Keratinocyte (primary cell): ENCODE measurements at regions not wholly inside any gene's neighbourhood (a gene's known extent, or its start where the extent isn't known, plus 50 kb on each side); places are given as distances from the start of the nearest gene placed in this dataset.
A peak's percentile ranks its signal among the peaks of the same experiment; 100 is the strongest.

Experiments used
- DNase-seq: peaks from one replicate; pipeline ENCODE4 v3.0.0-alpha.2; 2011; ENCODE audit warnings: low read depth, missing footprints, low spot score
- FAIRE-seq: peaks from 2 replicates; lab custom pipeline; 2011; peaks lifted over from hg19 to GRCh38; lab: Jason Lieb, UNC
- H2AFZ ChIP-seq: 2 replicates; pipeline ENCODE4 v1.6.0; 2012; ENCODE audit warnings: low read length, control low read depth, inconsistent platforms; ENCODE audit not compliant: control insufficient read depth
- H3K27ac ChIP-seq: 2 replicates; pipeline ENCODE4 v1.5.1; 2011; ENCODE audit warnings: low read length; ENCODE audit not compliant: control insufficient read depth, insufficient read depth
- H3K27me3 ChIP-seq: 3 replicates; pipeline ENCODE4 v1.6.0; 2011; ENCODE audit warnings: low read length; ENCODE audit not compliant: control insufficient read depth, insufficient read depth; ENCODE audit errors: extremely low read depth
- H3K36me3 ChIP-seq, 2 experiments: 2 replicates in 1 of 2; 3 replicates in 1 of 2; pipeline ENCODE4 v1.5.1; 2011; ENCODE audit warnings: low read length in 2 of 2, mild to moderate bottlenecking in 1 of 2; ENCODE audit not compliant: control insufficient read depth in 2 of 2, insufficient read depth in 2 of 2; ENCODE audit errors: extremely low read depth in 1 of 2
- H3K4me1 ChIP-seq: 3 replicates; pipeline ENCODE4 v1.5.1; 2011; ENCODE audit warnings: low read length; ENCODE audit not compliant: control insufficient read depth, insufficient read depth; ENCODE audit errors: extremely low read depth
- H3K4me2 ChIP-seq: 3 replicates; pipeline ENCODE4 v1.6.0; 2011; ENCODE audit warnings: low read depth, low read length; ENCODE audit not compliant: control insufficient read depth, insufficient read depth; ENCODE audit errors: extremely low read depth
- H3K4me3 ChIP-seq, 3 experiments: fragments of 200-600 bp in 1 of 3; sonication (generic) in 1 of 3; 2 replicates in 2 of 3; 3 replicates in 1 of 3; pipeline ENCODE4 v1.5.1; 2011 to 2016; ENCODE audit warnings: low read length in 3 of 3, mild to moderate bottlenecking in 3 of 3, control low read depth in 2 of 3, inconsistent platforms in 1 of 3, low read depth in 1 of 3, mixed read lengths in 1 of 3, mixed run types in 1 of 3, moderate library complexity in 1 of 3; ENCODE audit not compliant: control insufficient read depth in 2 of 3, insufficient read depth in 2 of 3; ENCODE audit errors: extremely low read depth in 1 of 3
- H3K79me2 ChIP-seq: 2 replicates; pipeline ENCODE4 v1.6.0; 2012; ENCODE audit warnings: low read length; ENCODE audit not compliant: control insufficient read depth, insufficient read depth
- H3K9ac ChIP-seq: 3 replicates; pipeline ENCODE4 v1.6.0; 2011; ENCODE audit warnings: low read length; ENCODE audit not compliant: control insufficient read depth, insufficient read depth; ENCODE audit errors: extremely low read depth
- H3K9me1 ChIP-seq: 3 replicates; pipeline ENCODE4 v1.6.0; 2011; ENCODE audit warnings: low read length; ENCODE audit not compliant: control insufficient read depth, insufficient read depth; ENCODE audit errors: extremely low read depth
- H3K9me3 ChIP-seq: 2 replicates; pipeline ENCODE4 v1.5.1; 2012; ENCODE audit warnings: low read depth, low read length; ENCODE audit not compliant: control insufficient read depth
- H4K20me1 ChIP-seq: 3 replicates; pipeline ENCODE4 v1.6.0; 2011; ENCODE audit warnings: low read length; ENCODE audit not compliant: control insufficient read depth, insufficient read depth; ENCODE audit errors: extremely low read depth
- CTCF ChIP-seq, 3 experiments: IDR thresholded peaks in 1 of 3; conservative IDR thresholded peaks in 1 of 3; optimal IDR thresholded peaks in 1 of 3; 2 replicates in 2 of 3; 3 replicates in 1 of 3; pipeline versions ENCODE3 to v1.5.1; 2011; ENCODE audit warnings: low read length in 3 of 3, mild to moderate bottlenecking in 3 of 3, moderate library complexity in 2 of 3, control low read depth in 1 of 3, inconsistent platforms in 1 of 3; ENCODE audit not compliant: insufficient read depth in 2 of 3; ENCODE audit errors: extremely low read depth in 1 of 3
- EZH2 ChIP-seq: IDR thresholded peaks from one replicate; pipeline ENCODE4 v1.6.1; 2012; ENCODE audit warnings: inconsistent platforms, mild to moderate bottlenecking, low read length, moderate library complexity
- dilution Hi-C: fragments of 300-500 bp; cut with MboI; formaldehyde crosslinking; loops from one replicate; pipeline ENCODE4 v1.7.0; 2020; ENCODE audit warnings: low sequenced_read_pairs; ENCODE audit not compliant: extremely low pct_ligation_motif_present

- Histone ChIP-seq H4K20me1 (no peaks in the 10 kb centered on the region), H3K4me2 (no peak overlapping the region), H3K9me3 (no peaks in the 10 kb centered on the region), H3K36me3 (no peaks in the 10 kb centered on the region), H3K79me2 (no peaks in the 10 kb centered on the region), H2AFZ (peak overlapping the region; percentile 74), H3K9ac (no peak overlapping the region), H3K27me3 (no peaks in the 10 kb centered on the region), H3K27ac (peak overlapping the region; percentile 1), H3K4me1 (peaks cover 5% of the 10 kb centered on the region), H3K4me3 (no peak overlapping the region), H3K9me1 (no peaks in the 10 kb centered on the region)
- no peak for DNase-seq
- no peak for FAIRE-seq
- dilution Hi-C loops: no loop called here
- TF ChIP-seq CTCF (optimal IDR thresholded peaks at IDR 0.05 in 1 of 3, IDR thresholded peaks at IDR 0.05 in 1 of 3, conservative IDR thresholded peaks at IDR 0.05 in 1 of 3; ENCODE audit: extremely low read depth in 1 of 3, insufficient read depth in 2 of 3, low read length in 3 of 3) (no peak), EZH2 (no peak)
Observed at GRCh38 chr21:39037807-39038405, 145.3 kb downstream of the PSMG1 start.

DNA sequence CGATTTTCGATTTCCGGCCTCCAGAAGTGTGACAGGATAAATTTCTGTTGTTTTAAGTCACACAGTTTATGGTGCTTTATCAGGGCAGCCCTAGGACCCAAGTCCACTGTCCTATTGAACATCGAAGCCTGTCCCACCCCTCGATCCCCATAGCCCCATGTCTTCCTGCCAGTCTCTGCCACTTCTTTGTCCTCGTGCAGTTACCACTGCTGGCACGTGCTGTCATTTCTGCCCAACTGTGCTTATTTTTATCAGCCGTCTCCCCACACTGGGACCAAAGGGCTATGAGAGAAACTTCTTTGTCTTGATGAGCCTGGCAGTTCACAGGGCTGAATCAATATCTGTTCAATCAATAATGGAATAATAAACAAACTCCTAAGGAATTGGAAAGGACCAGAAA is 146.7 kb downstream of the PSMG1 start:
- no peaks in the 10 kb centered on the region for H3K9me3 ChIP-seq
- no peaks in the 10 kb centered on the region for H3K36me3 ChIP-seq
- no peak overlapping the region for H2AFZ ChIP-seq
- TF ChIP-seq EZH2 (no peak), CTCF (optimal IDR thresholded peaks at IDR 0.05 in 1 of 3, IDR thresholded peaks at IDR 0.05 in 1 of 3, conservative IDR thresholded peaks at IDR 0.05 in 1 of 3; ENCODE audit: extremely low read depth in 1 of 3, insufficient read depth in 2 of 3, low read length in 3 of 3) (no peak)
- H3K9me1 ChIP-seq: no peaks in the 10 kb centered on the region
- H3K79me2 ChIP-seq: no peaks in the 10 kb centered on the region
- no peak overlapping the region for H3K4me2 ChIP-seq
- no peak overlapping the region for H3K27ac ChIP-seq
- no peak for FAIRE-seq
- H3K4me1 ChIP-seq: peaks cover 5% of the 10 kb centered on the region
- no peak for DNase-seq
- no peak overlapping the region for H3K9ac ChIP-seq
- dilution Hi-C loops: no loop called here
- no peaks in the 10 kb centered on the region for H3K27me3 ChIP-seq
- H4K20me1 ChIP-seq: no peaks in the 10 kb centered on the region
- no peak overlapping the region for H3K4me3 ChIP-seq
